ENCODE measurements at regions not wholly inside any gene's neighbourhood (a gene's known extent, or its start where the extent isn't known, plus 50 kb on each side); places are given as distances from the start of the nearest gene placed in this dataset.

- TF ChIP-seq ZNF462 (CRISPR knock-in tag; IDR thresholded peaks at IDR 0.05) (no peak), POLR2AphosphoS5 (IDR thresholded peaks at IDR 0.05; ENCODE audit: low read depth) (no peak), STAT1 (IDR thresholded peaks at IDR 0.05; ENCODE audit: unreplicated experiment) (no peak), EZH2 (IDR thresholded peaks at IDR 0.05; ENCODE audit: low read depth, unreplicated experiment) (no peak), ZNF331 (CRISPR knock-in tag; IDR thresholded peaks at IDR 0.05; ENCODE audit: low read depth) (no peak)
Observed at GRCh38 chrX:9311421-9312160, 153.3 kb upstream of the TBL1X start (continued).

- H4K20me1 ChIP-seq (replicated peaks; ENCODE audit: insufficient read depth), result no peaks in the 10 kb centered on the region
- H3K27me3 Mint-ChIP-seq (ENCODE audit: insufficient read depth, low read depth, poor library complexity), result peaks cover 5% of the 10 kb centered on the region
- peaks cover 6% of the 10 kb centered on the region; the same call in 2 of the 3 replicates for H3K4me1 Mint-ChIP-seq
- H3K4me3 Mint-ChIP-seq, result no peak overlapping the region
- H3K4me2 ChIP-seq, result no peak overlapping the region
- H3K27me3 ChIP-seq (ENCODE audit: insufficient read depth), result no peaks in the 10 kb centered on the region
- H2AFZ ChIP-seq, result no peak overlapping the region
- H3K4me3 ChIP-seq, result no peak overlapping the region
- H3K4me1 ChIP-seq (ENCODE audit: insufficient read depth), result no peaks in the 10 kb centered on the region
- H3K36me3 ChIP-seq (ENCODE audit: insufficient read depth), result no peaks in the 10 kb centered on the region
- no peaks in the 10 kb centered on the region for H3F3A ChIP-seq (replicated peaks; ENCODE audit: low read depth)
- H3K9me2 ChIP-seq (ENCODE audit: insufficient read depth), result no peaks in the 10 kb centered on the region
- H3K36me3 Mint-ChIP-seq (ENCODE audit: low read depth), result no peaks in the 10 kb centered on the region
- no peaks in the 10 kb centered on the region for H3K9me3 Mint-ChIP-seq
- H3K27ac ChIP-seq (ENCODE audit: low read depth), result no peak overlapping the region
- no peak for TF ChIP-seq STAT1 (IDR thresholded peaks at IDR 0.05; ENCODE audit: unreplicated experiment)
- TF ChIP-seq, protein P1, sequence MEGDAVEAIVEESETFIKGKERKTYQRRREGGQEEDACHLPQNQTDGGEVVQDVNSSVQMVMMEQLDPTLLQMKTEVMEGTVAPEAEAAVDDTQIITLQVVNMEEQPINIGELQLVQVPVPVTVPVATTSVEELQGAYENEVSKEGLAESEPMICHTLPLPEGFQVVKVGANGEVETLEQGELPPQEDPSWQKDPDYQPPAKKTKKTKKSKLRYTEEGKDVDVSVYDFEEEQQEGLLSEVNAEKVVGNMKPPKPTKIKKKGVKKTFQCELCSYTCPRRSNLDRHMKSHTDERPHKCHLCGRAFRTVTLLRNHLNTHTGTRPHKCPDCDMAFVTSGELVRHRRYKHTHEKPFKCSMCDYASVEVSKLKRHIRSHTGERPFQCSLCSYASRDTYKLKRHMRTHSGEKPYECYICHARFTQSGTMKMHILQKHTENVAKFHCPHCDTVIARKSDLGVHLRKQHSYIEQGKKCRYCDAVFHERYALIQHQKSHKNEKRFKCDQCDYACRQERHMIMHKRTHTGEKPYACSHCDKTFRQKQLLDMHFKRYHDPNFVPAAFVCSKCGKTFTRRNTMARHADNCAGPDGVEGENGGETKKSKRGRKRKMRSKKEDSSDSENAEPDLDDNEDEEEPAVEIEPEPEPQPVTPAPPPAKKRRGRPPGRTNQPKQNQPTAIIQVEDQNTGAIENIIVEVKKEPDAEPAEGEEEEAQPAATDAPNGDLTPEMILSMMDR (conservative IDR thresholded peaks at IDR 0.05; ENCODE audit: low read depth in 2 of 2), result peak; percentile 70 to 77
- no peaks in the 10 kb centered on the region for H3K79me2 ChIP-seq (replicated peaks; ENCODE audit: insufficient read depth)
- no peak overlapping the region for H3K27ac Mint-ChIP-seq
- ATAC-seq, result peak; percentile 55
- peak; percentile 58 for DNase-seq (ENCODE audit: low spot score)
Observed at GRCh38 chrX:9312922-9313867, 151.7 kb upstream of the TBL1X start.

Data from GM23338 (cell line).